PFSK-1 (cell line): ENCODE measurements at regions not wholly inside any gene's neighbourhood (a gene's known extent, or its start where the extent isn't known, plus 50 kb on each side); places are given as distances from the start of the nearest gene placed in this dataset.

ENCODE experiments used
- FOXP2 ChIP-seq: optimal IDR thresholded peaks from 2 replicates; pipeline ENCODE3; 2011; ENCODE audit warnings: borderline replicate concordance, control low read depth, inconsistent platforms; ENCODE audit not compliant: insufficient read depth; ENCODE audit errors: extremely low read length, extremely low read depth
- POLR2AphosphoS5 ChIP-seq: IDR thresholded peaks from 2 replicates; pipeline ENCODE4 v1.6.1; 2012; ENCODE audit warnings: low read depth, mild to moderate bottlenecking, control low read depth, low read length, moderate library complexity
- REST ChIP-seq, 2 experiments: IDR thresholded peaks; 2 replicates each; pipeline versions ENCODE4 v1.6.1 to v1.8.0; 2011 to 2012; ENCODE audit warnings: low read depth in 2 of 2, low read length in 2 of 2, control low read depth in 1 of 2, inconsistent platforms in 1 of 2, mild to moderate bottlenecking in 1 of 2, moderate library complexity in 1 of 2; ENCODE audit not compliant: insufficient read depth in 1 of 2
- SIN3A ChIP-seq: IDR thresholded peaks from 2 replicates; pipeline ENCODE4 v1.6.1; 2012; ENCODE audit warnings: mild to moderate bottlenecking, low read length, moderate library complexity, borderline replicate concordance; ENCODE audit not compliant: insufficient read depth
- TAF1 ChIP-seq: IDR thresholded peaks from 2 replicates; pipeline ENCODE4 v1.6.1; 2012; ENCODE audit warnings: low read length, control low read depth, borderline replicate concordance; ENCODE audit not compliant: insufficient read depth

GRCh38 chr19:27734496-27735220 is 1478.3 kb downstream of the UQCRFS1 start:
- no peak for TF ChIP-seq TAF1
- TF ChIP-seq REST (IDR thresholded peaks at IDR 0.05; ENCODE audit: insufficient read depth in 1 of 2, low read depth in 2 of 2, low read length in 2 of 2): no peak
- TF ChIP-seq POLR2AphosphoS5: no peak
- no peak for TF ChIP-seq SIN3A
- TF ChIP-seq FOXP2: no peak

- TF ChIP-seq POLR2AphosphoS5 (no peak), REST (IDR thresholded peaks at IDR 0.05; ENCODE audit: insufficient read depth in 1 of 2, low read depth in 2 of 2, low read length in 2 of 2) (no peak), TAF1 (no peak), SIN3A (no peak), FOXP2 (no peak)
Observed at GRCh38 chr19:27733551-27734266, 1479.2 kb downstream of the UQCRFS1 start.

GRCh38 chr19:27729332-27729731 is 1483.6 kb downstream of the UQCRFS1 start:
- TF ChIP-seq SIN3A: no peak
- TF ChIP-seq REST (IDR thresholded peaks at IDR 0.05; ENCODE audit: insufficient read depth in 1 of 2, low read depth in 2 of 2, low read length in 2 of 2): no peak
- TF ChIP-seq POLR2AphosphoS5: no peak
- no peak for TF ChIP-seq TAF1
- TF ChIP-seq FOXP2: no peak

- TF ChIP-seq TAF1 (no peak), SIN3A (no peak), REST (IDR thresholded peaks at IDR 0.05; ENCODE audit: insufficient read depth in 1 of 2, low read depth in 2 of 2, low read length in 2 of 2) (no peak), FOXP2 (no peak), POLR2AphosphoS5 (no peak)
Observed at GRCh38 chr19:27722625-27723024, 1490.3 kb downstream of the UQCRFS1 start.
